ENCODE measurements at regions not wholly inside any gene's neighbourhood (a gene's known extent, or its start where the extent isn't known, plus 50 kb on each side); places are given as distances from the start of the nearest gene placed in this dataset.
"Not testable (repeated sequence)": the region's sequence is repeated elsewhere in the genome, so short reads cannot be mapped to it uniquely, and the experiment has no call there.

GRCh38 chr1:116297495-116298212, 75.4 kb upstream of the ATP1A1 start:
- Histone ChIP-seq H3K9me3 (ENCODE audit: insufficient read depth, low read length) (peaks cover 27% of the 10 kb centered on the region), H3K4me1 (ENCODE audit: insufficient read depth, insufficient read length) (no peaks in the 10 kb centered on the region), H3K36me3 (ENCODE audit: insufficient read depth, insufficient read length, low read length) (no peaks in the 10 kb centered on the region), H3K27me3 (ENCODE audit: insufficient read depth, insufficient read length) (no peaks in the 10 kb centered on the region), H3K9ac (ENCODE audit: insufficient read length, low read depth) (no peak overlapping the region), H3K4me3 (ENCODE audit: insufficient read length, low read depth) (no peak overlapping the region)
- DNase-seq (ENCODE audit: low read depth, low spot score), result no peak
- no peak for TF ChIP-seq YY1 (IDR thresholded peaks at IDR 0.05; ENCODE audit: insufficient read depth, insufficient read length)

DNA sequence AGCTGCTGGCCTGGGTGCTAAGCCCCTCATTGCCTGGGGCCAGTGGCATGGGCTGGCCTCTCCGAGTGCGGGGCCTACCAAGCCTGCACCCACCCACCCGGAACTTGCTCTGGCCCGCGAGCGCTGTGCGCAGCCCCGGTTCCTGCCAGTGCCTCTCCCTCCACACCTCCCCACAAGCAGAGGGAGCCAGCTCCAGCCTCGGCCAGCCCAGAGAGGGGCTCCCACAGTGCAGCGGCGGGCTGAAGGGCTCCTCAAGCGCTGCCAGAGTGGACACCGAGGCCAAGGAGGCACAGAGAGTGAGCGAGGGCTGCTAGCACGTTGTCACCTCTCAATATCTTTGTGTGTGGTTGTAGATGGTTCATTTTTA, 74.8 kb upstream of the ATP1A1 start:
- not testable (repeated sequence) for H3K9ac ChIP-seq (ENCODE audit: insufficient read length, low read depth); H3K4me3 ChIP-seq (ENCODE audit: insufficient read length, low read depth); H3K27me3 ChIP-seq (ENCODE audit: insufficient read depth, insufficient read length); DNase-seq (ENCODE audit: low read depth, low spot score); H3K36me3 ChIP-seq (ENCODE audit: insufficient read depth, insufficient read length, low read length); H3K4me1 ChIP-seq (ENCODE audit: insufficient read depth, insufficient read length)
- peaks cover 27% of the 10 kb centered on the region for H3K9me3 ChIP-seq (ENCODE audit: insufficient read depth, low read length)

- H3K9me3 ChIP-seq (ENCODE audit: insufficient read depth, low read length), result peaks cover 27% of the 10 kb centered on the region
- no peaks in the 10 kb centered on the region for H3K27me3 ChIP-seq (ENCODE audit: insufficient read depth, insufficient read length)
- no peaks in the 10 kb centered on the region for H3K4me1 ChIP-seq (ENCODE audit: insufficient read depth, insufficient read length)
- no peaks in the 10 kb centered on the region for H3K36me3 ChIP-seq (ENCODE audit: insufficient read depth, insufficient read length, low read length)
- no peak for DNase-seq (ENCODE audit: low read depth, low spot score)
- no peak overlapping the region for H3K4me3 ChIP-seq (ENCODE audit: insufficient read length, low read depth)
- TF ChIP-seq YY1 (IDR thresholded peaks at IDR 0.05; ENCODE audit: insufficient read depth, insufficient read length), result no peak
- TF ChIP-seq ZNF274 (IDR thresholded peaks at IDR 0.05; ENCODE audit: low read depth, low read length), result no peak
- no peak for TF ChIP-seq SUZ12 (IDR thresholded peaks at IDR 0.05; ENCODE audit: extremely low read depth, insufficient read depth, insufficient read length)
- no peak overlapping the region for H3K9ac ChIP-seq (ENCODE audit: insufficient read length, low read depth)
Observed at GRCh38 chr1:116298746-116299145, 74.3 kb upstream of the ATP1A1 start.

- no peak for DNase-seq (ENCODE audit: low read depth, low spot score)
Observed at GRCh38 chr1:116299248-116299647, 73.8 kb upstream of the ATP1A1 start.

DNA sequence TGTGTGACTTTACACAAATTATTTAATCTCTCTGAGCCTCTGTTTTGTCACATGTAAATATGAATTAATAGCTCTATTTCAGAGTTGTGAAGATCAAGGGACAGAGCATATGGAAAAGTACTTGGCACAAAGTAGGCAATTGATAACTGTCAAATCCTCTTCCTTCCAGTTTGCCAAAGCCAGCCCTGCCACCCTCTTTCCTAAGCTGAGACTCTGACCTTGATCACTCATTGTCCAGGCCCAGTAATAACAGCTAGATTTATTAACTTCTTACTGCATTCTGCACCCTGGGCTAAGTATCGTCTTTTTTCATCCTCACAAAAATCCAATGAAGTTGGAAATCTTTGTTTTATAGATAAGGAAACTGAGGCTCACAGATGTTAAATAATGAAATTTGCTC, 70.8 kb upstream of the ATP1A1 start:
- no peaks in the 10 kb centered on the region for H3K27me3 ChIP-seq (ENCODE audit: insufficient read depth, insufficient read length)
- H3K4me3 ChIP-seq (ENCODE audit: insufficient read length, low read depth), result no peak overlapping the region
- H3K4me1 ChIP-seq (ENCODE audit: insufficient read depth, insufficient read length), result no peaks in the 10 kb centered on the region
- H3K9ac ChIP-seq (ENCODE audit: insufficient read length, low read depth), result no peak overlapping the region
- no peak for DNase-seq (ENCODE audit: low read depth, low spot score)
- peaks cover 36% of the 10 kb centered on the region for H3K9me3 ChIP-seq (ENCODE audit: insufficient read depth, low read length)
- H3K36me3 ChIP-seq (ENCODE audit: insufficient read depth, insufficient read length, low read length), result no peaks in the 10 kb centered on the region
- TF ChIP-seq YY1 (IDR thresholded peaks at IDR 0.05; ENCODE audit: insufficient read depth, insufficient read length) (no peak), ZNF274 (IDR thresholded peaks at IDR 0.05; ENCODE audit: low read depth, low read length) (no peak), SUZ12 (IDR thresholded peaks at IDR 0.05; ENCODE audit: extremely low read depth, insufficient read depth, insufficient read length) (no peak)

More at GRCh38 chr1:116299248-116299647, 73.8 kb upstream of the ATP1A1 start:
- Histone ChIP-seq H3K36me3 (ENCODE audit: insufficient read depth, insufficient read length, low read length) (no peaks in the 10 kb centered on the region), H3K4me1 (ENCODE audit: insufficient read depth, insufficient read length) (no peaks in the 10 kb centered on the region), H3K9me3 (ENCODE audit: insufficient read depth, low read length) (peaks cover 30% of the 10 kb centered on the region), H3K4me3 (ENCODE audit: insufficient read length, low read depth) (no peak overlapping the region), H3K9ac (ENCODE audit: insufficient read length, low read depth) (no peak overlapping the region), H3K27me3 (ENCODE audit: insufficient read depth, insufficient read length) (no peaks in the 10 kb centered on the region)
- no peak for TF ChIP-seq ZNF274 (IDR thresholded peaks at IDR 0.05; ENCODE audit: low read depth, low read length)
- no peak for TF ChIP-seq SUZ12 (IDR thresholded peaks at IDR 0.05; ENCODE audit: extremely low read depth, insufficient read depth, insufficient read length)
- no peak for TF ChIP-seq YY1 (IDR thresholded peaks at IDR 0.05; ENCODE audit: insufficient read depth, insufficient read length)

DNA sequence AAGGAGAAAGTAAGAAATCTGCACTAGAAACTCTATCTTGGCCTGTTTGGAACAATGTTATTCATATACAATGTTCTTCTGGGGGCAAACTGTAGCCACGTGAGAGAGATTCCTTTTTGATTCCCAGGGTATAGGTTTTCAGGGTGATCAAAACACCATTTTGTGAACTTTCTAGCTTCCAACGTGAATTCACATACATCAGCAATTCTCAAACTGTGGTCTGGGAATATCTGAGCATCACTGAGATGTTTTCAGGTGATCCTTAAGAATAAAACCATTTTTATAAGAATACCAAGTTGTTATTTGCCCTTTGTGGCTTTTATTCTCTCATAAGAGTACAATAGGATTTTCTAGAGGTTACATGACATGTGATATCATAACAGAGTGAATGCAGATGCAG, 66.9 kb upstream of the ATP1A1 start:
- Histone ChIP-seq H3K9ac (ENCODE audit: insufficient read length, low read depth) (no peak overlapping the region), H3K4me3 (ENCODE audit: insufficient read length, low read depth) (no peak overlapping the region), H3K36me3 (ENCODE audit: insufficient read depth, insufficient read length, low read length) (no peaks in the 10 kb centered on the region), H3K4me1 (ENCODE audit: insufficient read depth, insufficient read length) (no peaks in the 10 kb centered on the region), H3K27me3 (ENCODE audit: insufficient read depth, insufficient read length) (no peaks in the 10 kb centered on the region), H3K9me3 (ENCODE audit: insufficient read depth, low read length) (peaks cover 11% of the 10 kb centered on the region)
- TF ChIP-seq YY1 (IDR thresholded peaks at IDR 0.05; ENCODE audit: insufficient read depth, insufficient read length), result no peak
- TF ChIP-seq SUZ12 (IDR thresholded peaks at IDR 0.05; ENCODE audit: extremely low read depth, insufficient read depth, insufficient read length), result no peak
- no peak for TF ChIP-seq ZNF274 (IDR thresholded peaks at IDR 0.05; ENCODE audit: low read depth, low read length)
- no peak for DNase-seq (ENCODE audit: low read depth, low spot score)

DNA sequence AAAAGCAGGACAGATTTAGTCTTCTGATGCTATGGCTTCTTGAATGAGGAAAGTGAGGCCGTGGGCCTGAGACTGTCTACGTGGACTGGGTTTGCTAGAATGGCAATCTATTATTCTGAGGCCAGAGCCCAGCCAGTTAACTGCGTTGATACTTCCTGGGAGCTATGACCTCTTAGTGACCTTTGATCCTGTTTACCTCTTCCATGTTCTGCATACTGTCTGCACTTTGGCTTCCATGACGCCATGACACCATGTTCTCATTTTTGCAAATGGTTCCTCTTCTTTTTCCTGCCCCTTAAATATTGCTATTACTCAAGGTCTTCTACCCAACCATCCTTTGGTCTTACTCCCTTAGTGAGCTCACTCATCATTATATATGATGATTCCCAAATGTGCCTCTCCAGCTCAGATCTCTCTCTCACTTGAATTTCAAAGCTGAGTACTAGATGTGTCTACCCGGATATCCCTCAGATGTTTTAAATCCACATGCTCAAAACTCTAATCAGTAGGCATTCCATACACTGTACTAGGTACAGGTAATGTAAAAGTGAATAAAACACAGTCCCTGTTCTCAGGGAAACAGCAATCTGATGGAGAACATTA, 66.1 kb upstream of the ATP1A1 start:
- Histone ChIP-seq H3K9me3 (ENCODE audit: insufficient read depth, low read length) (peaks cover 11% of the 10 kb centered on the region), H3K36me3 (ENCODE audit: insufficient read depth, insufficient read length, low read length) (no peaks in the 10 kb centered on the region), H3K4me3 (ENCODE audit: insufficient read length, low read depth) (no peak overlapping the region), H3K27me3 (ENCODE audit: insufficient read depth, insufficient read length) (no peaks in the 10 kb centered on the region), H3K4me1 (ENCODE audit: insufficient read depth, insufficient read length) (no peaks in the 10 kb centered on the region), H3K9ac (ENCODE audit: insufficient read length, low read depth) (no peak overlapping the region)
- no peak for TF ChIP-seq SUZ12 (IDR thresholded peaks at IDR 0.05; ENCODE audit: extremely low read depth, insufficient read depth, insufficient read length)
- no peak for DNase-seq (ENCODE audit: low read depth, low spot score)

Measured in NT2/D1 (cell line).